ENCODE measurements at regions not wholly inside any gene's neighbourhood (a gene's known extent, or its start where the extent isn't known, plus 50 kb on each side); places are given as distances from the start of the nearest gene placed in this dataset.

DNA sequence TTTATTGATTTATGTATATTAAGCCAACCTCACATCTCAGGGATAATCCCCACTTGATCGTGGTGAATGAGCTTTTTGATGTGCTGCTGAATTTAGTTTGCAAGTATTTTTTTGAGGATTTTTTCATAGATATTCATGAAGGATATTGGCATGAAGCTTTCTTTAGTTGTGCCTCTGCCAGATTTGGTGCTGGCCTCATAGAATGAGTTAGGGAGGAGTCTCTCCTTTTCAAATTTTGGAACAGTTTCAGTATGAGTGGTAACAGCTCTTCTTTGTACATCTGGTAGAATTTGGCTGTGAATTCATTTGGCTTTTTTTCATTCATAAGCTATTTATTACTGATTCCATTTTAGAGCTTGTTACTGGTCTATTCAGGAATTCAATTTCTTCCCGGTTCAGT, 197.2 kb upstream of the NDST4 start:
- no peak for TF ChIP-seq POLR2A (IDR thresholded peaks at IDR 0.05)
- TF ChIP-seq, protein P1, sequence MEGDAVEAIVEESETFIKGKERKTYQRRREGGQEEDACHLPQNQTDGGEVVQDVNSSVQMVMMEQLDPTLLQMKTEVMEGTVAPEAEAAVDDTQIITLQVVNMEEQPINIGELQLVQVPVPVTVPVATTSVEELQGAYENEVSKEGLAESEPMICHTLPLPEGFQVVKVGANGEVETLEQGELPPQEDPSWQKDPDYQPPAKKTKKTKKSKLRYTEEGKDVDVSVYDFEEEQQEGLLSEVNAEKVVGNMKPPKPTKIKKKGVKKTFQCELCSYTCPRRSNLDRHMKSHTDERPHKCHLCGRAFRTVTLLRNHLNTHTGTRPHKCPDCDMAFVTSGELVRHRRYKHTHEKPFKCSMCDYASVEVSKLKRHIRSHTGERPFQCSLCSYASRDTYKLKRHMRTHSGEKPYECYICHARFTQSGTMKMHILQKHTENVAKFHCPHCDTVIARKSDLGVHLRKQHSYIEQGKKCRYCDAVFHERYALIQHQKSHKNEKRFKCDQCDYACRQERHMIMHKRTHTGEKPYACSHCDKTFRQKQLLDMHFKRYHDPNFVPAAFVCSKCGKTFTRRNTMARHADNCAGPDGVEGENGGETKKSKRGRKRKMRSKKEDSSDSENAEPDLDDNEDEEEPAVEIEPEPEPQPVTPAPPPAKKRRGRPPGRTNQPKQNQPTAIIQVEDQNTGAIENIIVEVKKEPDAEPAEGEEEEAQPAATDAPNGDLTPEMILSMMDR (IDR thresholded peaks at IDR 0.05): no peak
